Lung (tissue), 11 donors: ENCODE measurements at regions not wholly inside any gene's neighbourhood (a gene's known extent, or its start where the extent isn't known, plus 50 kb on each side); places are given as distances from the start of the nearest gene placed in this dataset.
"Not testable (repeated sequence)": the region's sequence is repeated elsewhere in the genome, so short reads cannot be mapped to it uniquely, and the experiment has no call there.

ENCODE experiments used
- ATAC-seq: fragments of 200-7000 bp; cut with Tn5 transposase; one replicate; pipeline ENCODE4 v1.9.1; 2020; ENCODE audit warnings: moderate number of reproducible peaks; ENCODE audit not compliant: insufficient read depth, low FRiP score
- DNase-seq, 3 donors: peaks; one replicate each; pipeline ENCODE4 v3.0.0-alpha.2; 2013 to 2017
- H3K27ac ChIP-seq, 2 donors: one replicate each; pipeline ENCODE4 v1.5.1; 2013; ENCODE audit warnings: mild to moderate bottlenecking in 2 of 2, moderate library complexity in 2 of 2, control low read depth in 1 of 2, inconsistent platforms in 1 of 2, low read depth in 1 of 2, low read length in 1 of 2
- H3K27me3 ChIP-seq, 3 donors: one replicate each; pipeline ENCODE4 v1.5.1; 2013; ENCODE audit warnings: low read length in 2 of 3; ENCODE audit not compliant: control insufficient read depth in 3 of 3, insufficient read depth in 3 of 3
- H3K36me3 ChIP-seq, 4 donors: one replicate each; pipeline ENCODE4 v1.5.1; 2013; ENCODE audit warnings: low read length in 4 of 4, mild to moderate bottlenecking in 1 of 4, moderate library complexity in 1 of 4; ENCODE audit not compliant: control insufficient read depth in 4 of 4, insufficient read depth in 4 of 4
- H3K4me1 ChIP-seq, 5 donors: one replicate each; pipeline ENCODE4 v1.5.1; 2013; ENCODE audit warnings: low read length in 5 of 5, mild to moderate bottlenecking in 2 of 5, moderate library complexity in 1 of 5; ENCODE audit not compliant: control insufficient read depth in 5 of 5, insufficient read depth in 5 of 5
- H3K4me3 ChIP-seq: one replicate; pipeline ENCODE4 v1.5.1; 2013; ENCODE audit warnings: mild to moderate bottlenecking, control low read depth, moderate library complexity
- H3K9ac ChIP-seq, 2 donors: one replicate each; pipeline ENCODE4 v1.5.1; 2013; ENCODE audit warnings: low read length in 2 of 2, control low read depth in 1 of 2; ENCODE audit not compliant: insufficient read depth in 1 of 2
- H3K9me3 ChIP-seq, 4 donors: one replicate each; pipeline ENCODE4 v1.5.1; 2013; ENCODE audit warnings: low read length in 3 of 4, mild to moderate bottlenecking in 1 of 4, moderate library complexity in 1 of 4; ENCODE audit not compliant: control insufficient read depth in 4 of 4, insufficient read depth in 3 of 4
- WGBS, 2 donors: extraction: QIAGEN DNeasy Blood & Tissue Kit; methylation state at CpG; one replicate each; pipeline ENCODE4 v1.1.7; 2013; 5-methylcytosine and 5-hydroxymethylcytosine counted together
- TF ChIP-seq, protein P1 (sequence below): IDR thresholded peaks from 2 replicates; pipeline ENCODE4 v1.5.1; 2012; ENCODE audit warnings: mild to moderate bottlenecking; ENCODE audit errors: control extremely low read depth, extremely low read depth
- donor health status: control.
- donor health status: control.
- donor health status: Bipolar disorder and iron deficiency.
- donor health status: healthy.
- donor health status: DM: yes; HTN: yes; CAD: no.

GRCh38 chr6:86872810-86873209, 64.5 kb upstream of the HTR1E start:
- H3K4me1 ChIP-seq, DNase-seq, H3K4me3 ChIP-seq, ATAC-seq, H3K36me3 ChIP-seq, H3K27ac ChIP-seq, H3K9ac ChIP-seq, H3K27me3 ChIP-seq, H3K9me3 ChIP-seq: not testable (repeated sequence)
- 88 to 94% methylated on average over 16 of the region's 16 CpGs for WGBS, 2 donors

- H3K4me1 ChIP-seq = no peaks in the 10 kb centered on the region
- TF ChIP-seq, protein P1, sequence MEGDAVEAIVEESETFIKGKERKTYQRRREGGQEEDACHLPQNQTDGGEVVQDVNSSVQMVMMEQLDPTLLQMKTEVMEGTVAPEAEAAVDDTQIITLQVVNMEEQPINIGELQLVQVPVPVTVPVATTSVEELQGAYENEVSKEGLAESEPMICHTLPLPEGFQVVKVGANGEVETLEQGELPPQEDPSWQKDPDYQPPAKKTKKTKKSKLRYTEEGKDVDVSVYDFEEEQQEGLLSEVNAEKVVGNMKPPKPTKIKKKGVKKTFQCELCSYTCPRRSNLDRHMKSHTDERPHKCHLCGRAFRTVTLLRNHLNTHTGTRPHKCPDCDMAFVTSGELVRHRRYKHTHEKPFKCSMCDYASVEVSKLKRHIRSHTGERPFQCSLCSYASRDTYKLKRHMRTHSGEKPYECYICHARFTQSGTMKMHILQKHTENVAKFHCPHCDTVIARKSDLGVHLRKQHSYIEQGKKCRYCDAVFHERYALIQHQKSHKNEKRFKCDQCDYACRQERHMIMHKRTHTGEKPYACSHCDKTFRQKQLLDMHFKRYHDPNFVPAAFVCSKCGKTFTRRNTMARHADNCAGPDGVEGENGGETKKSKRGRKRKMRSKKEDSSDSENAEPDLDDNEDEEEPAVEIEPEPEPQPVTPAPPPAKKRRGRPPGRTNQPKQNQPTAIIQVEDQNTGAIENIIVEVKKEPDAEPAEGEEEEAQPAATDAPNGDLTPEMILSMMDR = no peak
- ATAC-seq (no peak), DNase-seq (no peak)
- no peak overlapping the region for H3K4me3 ChIP-seq
- H3K27me3 ChIP-seq = no peaks in the 10 kb centered on the region
- no peaks in the 10 kb centered on the region for H3K36me3 ChIP-seq
- WGBS, 2 donors = 48 to 51% methylated on average over 1 of the region's 1 CpG
- H3K9me3 ChIP-seq = peaks cover 2 to 11% (median 9%) of the 10 kb centered on the region in 4 donors
- H3K9ac ChIP-seq = no peak overlapping the region
- H3K27ac ChIP-seq = no peak overlapping the region
These were observed 65.6 kb upstream of the HTR1E start for GRCh38 chr6:86871681-86872080.

GRCh38 chr6:86869500-86869899, 67.8 kb upstream of the HTR1E start:
- ATAC-seq (no peak), DNase-seq (no peak)
- Histone ChIP-seq H3K36me3 (no peaks in the 10 kb centered on the region), H3K4me3 (no peak overlapping the region), H3K4me1 (no peaks in the 10 kb centered on the region), H3K27ac (no peak overlapping the region), H3K27me3 (no peaks in the 10 kb centered on the region), H3K9ac (no peak overlapping the region), H3K9me3 (peaks cover 2 to 11% (median 9%) of the 10 kb centered on the region in 4 donors)
- TF ChIP-seq, protein P1 = no peak
- WGBS, 2 donors = 97% methylated on average over 1 of the region's 1 CpG

DNA sequence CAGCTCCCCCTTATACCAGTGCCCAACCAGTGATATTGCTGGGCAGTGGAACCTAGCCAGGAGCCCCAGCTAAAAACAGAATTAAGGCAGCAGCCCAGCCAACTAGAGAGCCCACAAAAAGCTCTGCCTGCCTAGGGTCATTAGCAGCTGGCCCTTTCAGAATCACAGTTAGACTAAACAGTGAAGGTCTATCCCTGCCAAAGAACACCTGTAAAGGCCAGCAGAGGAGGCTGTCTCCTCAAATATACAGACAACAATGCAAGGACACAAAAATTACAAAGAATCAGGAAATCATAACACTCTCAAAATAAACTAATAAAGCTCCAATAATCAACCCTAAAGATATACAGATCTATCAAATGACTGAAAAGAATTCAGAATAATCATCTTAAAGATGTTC, 77.8 kb upstream of the HTR1E start:
- Histone ChIP-seq H3K4me3 (no peak overlapping the region), H3K27me3 (no peaks in the 10 kb centered on the region), H3K4me1 (peaks cover 0 to 13% (median 0%) of the 10 kb centered on the region in 5 donors), H3K36me3 (no peaks in the 10 kb centered on the region), H3K27ac (no peak overlapping the region), H3K9ac (no peak overlapping the region), H3K9me3 (no peaks in the 10 kb centered on the region)
- DNase-seq (no peak), ATAC-seq (no peak)
- TF ChIP-seq, protein P1 = no peak
